Fibroblast of pulmonary artery (primary cell): ENCODE measurements at regions not wholly inside any gene's neighbourhood (a gene's known extent, or its start where the extent isn't known, plus 50 kb on each side); places are given as distances from the start of the nearest gene placed in this dataset.

Source experiments
- DNase-seq: peaks from one replicate; pipeline ENCODE4 v3.0.0-alpha.2; 2010; ENCODE audit warnings: low read depth
- H3K4me3 ChIP-seq: replicated peaks from 2 replicates; pipeline ENCODE4 v1.5.1; 2011; ENCODE audit warnings: low read depth, mild to moderate bottlenecking, control low read depth, low read length, moderate library complexity
- TF ChIP-seq, protein P1 (sequence below): IDR thresholded peaks from 2 replicates; pipeline ENCODE4 v1.5.1; 2011; ENCODE audit warnings: mild to moderate bottlenecking, control low read depth, low read length, inconsistent platforms; ENCODE audit errors: missing control alignments

DNA sequence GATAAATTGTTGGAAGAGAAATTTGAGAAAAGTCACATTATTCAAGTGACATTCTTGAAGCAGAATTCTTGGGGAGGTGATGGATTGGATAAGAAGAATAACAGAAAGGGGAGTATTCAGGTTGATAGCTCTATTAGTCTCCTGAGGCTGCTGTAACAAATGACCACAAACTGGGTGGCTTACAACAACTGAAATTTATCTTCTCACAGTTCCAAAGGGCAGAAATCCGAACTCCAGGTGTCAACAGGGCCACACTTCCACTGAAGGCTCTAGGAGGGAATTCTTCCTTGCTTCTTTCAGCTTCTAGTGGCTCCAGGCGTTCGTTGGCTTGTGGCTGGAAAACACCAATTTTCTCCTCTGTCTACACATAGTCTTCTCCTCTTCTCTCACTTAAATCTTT is 99.8 kb downstream of the TES start:
- H3K4me3 ChIP-seq, result no peak overlapping the region
- no peak for DNase-seq
- TF ChIP-seq, protein P1, sequence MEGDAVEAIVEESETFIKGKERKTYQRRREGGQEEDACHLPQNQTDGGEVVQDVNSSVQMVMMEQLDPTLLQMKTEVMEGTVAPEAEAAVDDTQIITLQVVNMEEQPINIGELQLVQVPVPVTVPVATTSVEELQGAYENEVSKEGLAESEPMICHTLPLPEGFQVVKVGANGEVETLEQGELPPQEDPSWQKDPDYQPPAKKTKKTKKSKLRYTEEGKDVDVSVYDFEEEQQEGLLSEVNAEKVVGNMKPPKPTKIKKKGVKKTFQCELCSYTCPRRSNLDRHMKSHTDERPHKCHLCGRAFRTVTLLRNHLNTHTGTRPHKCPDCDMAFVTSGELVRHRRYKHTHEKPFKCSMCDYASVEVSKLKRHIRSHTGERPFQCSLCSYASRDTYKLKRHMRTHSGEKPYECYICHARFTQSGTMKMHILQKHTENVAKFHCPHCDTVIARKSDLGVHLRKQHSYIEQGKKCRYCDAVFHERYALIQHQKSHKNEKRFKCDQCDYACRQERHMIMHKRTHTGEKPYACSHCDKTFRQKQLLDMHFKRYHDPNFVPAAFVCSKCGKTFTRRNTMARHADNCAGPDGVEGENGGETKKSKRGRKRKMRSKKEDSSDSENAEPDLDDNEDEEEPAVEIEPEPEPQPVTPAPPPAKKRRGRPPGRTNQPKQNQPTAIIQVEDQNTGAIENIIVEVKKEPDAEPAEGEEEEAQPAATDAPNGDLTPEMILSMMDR, result no peak

DNA sequence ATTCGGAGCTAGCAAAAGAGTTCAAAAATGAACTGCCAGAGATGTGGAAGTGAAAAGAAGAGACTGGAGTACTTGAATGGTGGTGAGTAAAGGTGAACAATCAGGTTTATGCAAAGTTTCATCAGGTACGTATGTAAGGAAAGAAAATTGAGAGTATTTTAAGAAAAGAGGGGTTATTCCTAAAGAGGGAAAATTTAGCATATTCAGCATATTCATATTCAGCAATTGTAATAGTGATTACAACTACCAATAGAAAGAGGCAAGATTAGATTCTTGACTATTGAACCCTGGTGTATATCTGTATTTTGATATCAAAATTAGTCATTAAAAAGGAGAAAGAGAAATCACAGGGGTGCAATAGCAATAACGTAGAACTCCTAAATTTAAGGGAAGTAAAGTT is 100.9 kb downstream of the TES start:
- H3K4me3 ChIP-seq, result no peak overlapping the region
- no peak for DNase-seq
- TF ChIP-seq, protein P1, result no peak

DNA sequence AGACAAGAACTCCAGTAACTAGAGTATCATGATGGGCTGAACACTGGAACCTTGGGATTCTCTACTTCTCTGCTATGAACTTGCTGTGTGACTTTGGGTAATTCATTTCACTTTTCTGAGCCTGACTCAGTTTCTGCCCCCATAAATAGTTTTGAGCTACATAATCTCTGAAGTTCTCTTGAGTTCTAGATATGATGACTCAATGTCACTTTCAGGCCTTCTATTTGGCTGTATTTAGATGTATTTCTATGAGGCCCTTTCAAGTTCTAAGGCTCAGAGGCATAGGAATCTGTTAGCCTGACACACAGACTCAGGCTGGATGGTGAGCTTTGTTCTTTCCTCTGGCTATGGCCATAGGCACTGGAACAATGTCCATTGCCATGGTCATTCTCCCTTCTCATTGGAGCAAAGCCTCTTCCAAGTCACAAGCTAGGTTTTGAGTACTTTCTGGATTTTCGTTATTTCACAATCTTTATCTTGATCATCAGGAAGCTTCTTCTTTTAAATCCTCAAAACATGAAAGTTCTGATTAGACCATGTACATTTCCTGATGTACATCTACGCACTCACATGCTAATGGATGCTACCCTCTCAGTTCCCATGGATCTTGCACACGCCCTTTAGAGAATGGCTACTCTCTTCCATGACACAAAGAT is 101.6 kb downstream of the TES start:
- H3K4me3 ChIP-seq, result no peak overlapping the region
- TF ChIP-seq, protein P1, result no peak
- DNase-seq, result no peak

DNA sequence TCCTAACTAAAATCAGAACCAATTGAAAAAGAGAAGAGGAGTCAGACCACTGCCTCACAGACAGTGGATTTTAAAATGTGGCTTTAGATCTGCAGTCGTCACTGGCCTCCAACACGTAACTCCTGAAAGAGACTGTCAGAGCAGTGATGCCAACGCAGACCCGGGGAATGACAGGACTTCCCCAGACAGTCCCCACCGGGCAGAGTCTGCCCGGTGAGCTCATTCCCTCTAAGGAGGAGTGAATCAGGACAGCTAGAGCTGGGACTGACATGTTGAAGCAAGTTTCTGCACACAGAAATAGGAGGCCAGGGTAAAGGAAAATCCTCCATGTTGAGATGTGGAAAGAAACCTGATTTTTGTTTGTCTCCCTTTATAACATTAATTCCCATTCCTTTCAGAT is 105.0 kb downstream of the TES start:
- TF ChIP-seq, protein P1, result no peak
- DNase-seq, result no peak
- H3K4me3 ChIP-seq, result no peak overlapping the region

DNA sequence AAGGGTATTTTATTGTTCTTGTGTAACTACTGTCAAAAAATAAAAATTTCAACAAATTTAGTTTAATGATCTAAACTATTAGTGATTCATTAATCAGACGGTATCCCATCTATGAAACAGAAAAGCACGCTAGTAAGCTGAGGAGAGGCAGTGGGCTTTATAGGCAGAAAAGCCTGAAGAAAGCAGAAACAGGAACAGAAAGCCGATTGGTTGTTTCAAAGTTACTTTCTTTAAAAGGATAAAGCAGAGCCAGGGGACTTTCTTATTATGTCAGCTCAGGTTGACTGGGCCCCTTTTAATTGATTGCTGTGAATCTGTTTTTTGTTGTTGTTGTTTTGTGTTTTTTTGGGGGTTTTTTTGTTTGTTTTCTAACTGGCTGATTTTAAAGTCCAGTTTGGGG is 105.5 kb downstream of the TES start:
- TF ChIP-seq, protein P1, result no peak
- no peak for DNase-seq
- no peak overlapping the region for H3K4me3 ChIP-seq

DNA sequence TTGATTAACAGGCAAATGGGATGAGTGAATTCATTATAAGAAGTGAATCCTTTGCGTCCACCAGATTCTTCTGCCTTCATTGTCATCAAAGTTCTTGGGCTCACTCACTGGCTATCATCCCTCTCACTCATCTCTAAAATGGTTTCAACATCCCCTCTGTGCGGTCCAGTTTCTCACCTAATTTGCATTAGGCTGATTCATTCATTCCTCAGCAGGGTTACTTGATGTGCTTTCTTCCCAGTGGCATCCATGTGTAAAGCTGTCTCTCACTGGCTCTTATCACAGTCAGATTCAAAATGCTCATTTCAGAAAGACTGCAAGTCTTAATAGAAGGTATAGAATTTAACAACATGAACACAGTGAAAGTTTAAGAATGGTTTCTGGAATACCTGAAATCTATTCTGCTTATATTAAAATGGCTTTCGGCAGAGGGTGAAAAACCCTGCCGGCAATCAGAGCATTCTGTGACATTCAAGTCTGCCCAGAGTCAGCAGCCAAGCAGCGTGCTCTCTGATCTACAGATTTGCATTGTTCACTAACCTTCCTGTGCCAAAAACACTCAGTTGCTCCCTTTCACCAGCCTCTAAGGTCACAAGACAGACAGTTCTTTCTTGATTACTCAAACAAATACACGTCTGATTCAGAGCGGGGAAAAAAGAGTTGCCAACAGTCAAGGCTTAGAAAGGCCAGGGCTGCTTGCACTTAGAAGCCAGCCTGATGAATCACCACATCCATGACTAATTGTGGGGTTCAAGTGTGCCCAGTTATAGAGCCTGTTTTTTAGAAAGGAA is 106.7 kb downstream of the TES start:
- peak; percentile 98 for DNase-seq
- peak overlapping the region; percentile 14 for H3K4me3 ChIP-seq
- TF ChIP-seq, protein P1, result no peak
